Vagina (tissue), 2 donors: ENCODE measurements at regions not wholly inside any gene's neighbourhood (a gene's known extent, or its start where the extent isn't known, plus 50 kb on each side); places are given as distances from the start of the nearest gene placed in this dataset.

Experiments used
- CTCF ChIP-seq, 3 experiments: fragments of 450-650 bp in 2 of 3; fragments of 200-600 bp in 1 of 3; sonication (generic) in 1 of 3; IDR thresholded peaks; one replicate each; pipeline ENCODE4 v1.5.1; 2017 to 2019; ENCODE audit warnings: antibody characterized with exemption in 3 of 3, mild to moderate bottlenecking in 2 of 3, moderate library complexity in 2 of 3
- POLR2A ChIP-seq, 2 donors: fragments of 450-650 bp; IDR thresholded peaks; one replicate each; pipeline ENCODE4 v1.6.1; 2017; ENCODE audit warnings: antibody characterized with exemption in 2 of 2, mild to moderate bottlenecking in 2 of 2, moderate library complexity in 2 of 2
- POLR2AphosphoS5 ChIP-seq, 2 donors: sonication (generic); formaldehyde crosslinking; IDR thresholded peaks; one replicate each; pipeline ENCODE4 v1.9.0; 2017; ENCODE audit warnings: antibody characterized with exemption in 2 of 2, mild to moderate bottlenecking in 2 of 2, low read depth in 1 of 2; ENCODE audit not compliant: insufficient read depth in 1 of 2

DNA sequence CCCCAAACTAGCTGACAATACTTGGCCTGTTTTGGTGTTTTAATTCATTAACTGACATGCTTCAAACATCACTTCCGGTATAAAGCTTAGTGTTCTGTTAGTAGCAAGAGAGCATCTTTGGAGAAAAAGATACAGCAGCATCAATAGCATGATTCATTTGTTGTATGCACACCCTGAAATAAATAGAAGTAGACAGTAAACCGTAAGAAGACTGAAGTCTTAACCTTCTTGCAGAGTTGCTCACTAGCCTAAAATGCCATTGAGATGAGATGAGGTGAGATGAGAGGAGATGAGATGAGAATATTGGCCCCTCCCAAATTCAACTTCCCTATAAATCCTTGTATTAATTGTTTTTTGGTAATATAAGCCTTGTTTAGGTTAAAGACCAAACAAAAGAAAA lies 108.8 kb downstream of the TNFSF18 start:
- TF ChIP-seq CTCF (IDR thresholded peaks at IDR 0.05) (no peak), POLR2AphosphoS5 (IDR thresholded peaks at IDR 0.05; ENCODE audit: insufficient read depth in 1 of 2, low read depth in 1 of 2) (no peak), POLR2A (IDR thresholded peaks at IDR 0.05) (no peak)
